Mesendoderm (in vitro differentiated cells): ENCODE measurements at regions not wholly inside any gene's neighbourhood (a gene's known extent, or its start where the extent isn't known, plus 50 kb on each side); places are given as distances from the start of the nearest gene placed in this dataset.

Experiments
- DNase-seq: peaks from one replicate; pipeline ENCODE4 v3.0.0; 2013
- H2AK5ac ChIP-seq: 2 replicates; pipeline ENCODE4 v1.6.1; 2013; ENCODE audit warnings: low read length, inconsistent platforms
- H2BK120ac ChIP-seq: 2 replicates; pipeline ENCODE4 v1.6.1; 2013; ENCODE audit warnings: low read depth, mild to moderate bottlenecking, low read length, moderate library complexity, mixed read lengths
- H2BK15ac ChIP-seq: replicated peaks from 2 replicates; pipeline ENCODE4 v1.6.1; 2013; ENCODE audit warnings: low read depth, mild to moderate bottlenecking, moderate library complexity
- H2BK5ac ChIP-seq: 2 replicates; pipeline ENCODE4 v1.6.1; 2013; ENCODE audit warnings: low read length, inconsistent platforms
- H3K18ac ChIP-seq: 2 replicates; pipeline ENCODE4 v1.6.1; 2013; ENCODE audit warnings: mild to moderate bottlenecking, low read length, mixed read lengths
- H3K23ac ChIP-seq: one replicate; pipeline ENCODE4 v1.6.1; 2013; ENCODE audit warnings: low read length
- H3K27ac ChIP-seq: 2 replicates; pipeline ENCODE4 v1.5.1; 2013; ENCODE audit warnings: low read depth, mild to moderate bottlenecking, inconsistent platforms, low read length, moderate library complexity
- H3K27me3 ChIP-seq: 2 replicates; pipeline ENCODE4 v1.6.1; 2013; ENCODE audit warnings: low read length, control low read depth, mild to moderate bottlenecking, inconsistent platforms; ENCODE audit not compliant: insufficient read depth, poor library complexity
- H3K36me3 ChIP-seq: 2 replicates; pipeline ENCODE4 v1.6.1; 2013; ENCODE audit warnings: low read length, inconsistent platforms; ENCODE audit not compliant: control insufficient read depth, insufficient read depth
- H3K4ac ChIP-seq: one replicate; pipeline ENCODE4 v1.6.1; 2013; ENCODE audit warnings: low read depth, mild to moderate bottlenecking, low read length, moderate library complexity
- H3K4me1 ChIP-seq: 2 replicates; pipeline ENCODE4 v1.6.1; 2013; ENCODE audit warnings: low read depth, low read length, inconsistent platforms; ENCODE audit not compliant: control insufficient read depth
- H3K4me2 ChIP-seq: 2 replicates; pipeline ENCODE4 v1.6.1; 2013; ENCODE audit warnings: low read length
- H3K4me3 ChIP-seq: 2 replicates; pipeline ENCODE4 v1.5.1; 2013; ENCODE audit warnings: mild to moderate bottlenecking, low read length
- H3K56ac ChIP-seq: one replicate; pipeline ENCODE4 v1.6.1; 2013; ENCODE audit warnings: low read length
- H3K79me1 ChIP-seq: 2 replicates; pipeline ENCODE4 v1.6.1; 2013; ENCODE audit warnings: low read length, inconsistent platforms
- H3K79me2 ChIP-seq: 2 replicates; pipeline ENCODE4 v1.6.1; 2013; ENCODE audit warnings: mild to moderate bottlenecking, low read length; ENCODE audit not compliant: control insufficient read depth, insufficient read depth
- H3K9ac ChIP-seq: 2 replicates; pipeline ENCODE4 v1.6.1; 2013; ENCODE audit warnings: low read length, inconsistent platforms
- H4K5ac ChIP-seq: one replicate; pipeline ENCODE4 v1.6.1; 2013; ENCODE audit warnings: low read length
- H4K8ac ChIP-seq: one replicate; pipeline ENCODE4 v1.6.1; 2013; ENCODE audit warnings: low read depth, mild to moderate bottlenecking, control low read depth, low read length, moderate library complexity
- WGBS: extraction: QIAGEN DNeasy Blood & Tissue Kit; methylation state at CpG from one replicate; pipeline ENCODE4 v1.1.7; 2013; ENCODE audit warnings: low lambda C conversion rate, missing lambda C conversion rate; ENCODE audit not compliant: insufficient coverage; ENCODE audit errors: extremely low coverage; 5-methylcytosine and 5-hydroxymethylcytosine counted together

DNA sequence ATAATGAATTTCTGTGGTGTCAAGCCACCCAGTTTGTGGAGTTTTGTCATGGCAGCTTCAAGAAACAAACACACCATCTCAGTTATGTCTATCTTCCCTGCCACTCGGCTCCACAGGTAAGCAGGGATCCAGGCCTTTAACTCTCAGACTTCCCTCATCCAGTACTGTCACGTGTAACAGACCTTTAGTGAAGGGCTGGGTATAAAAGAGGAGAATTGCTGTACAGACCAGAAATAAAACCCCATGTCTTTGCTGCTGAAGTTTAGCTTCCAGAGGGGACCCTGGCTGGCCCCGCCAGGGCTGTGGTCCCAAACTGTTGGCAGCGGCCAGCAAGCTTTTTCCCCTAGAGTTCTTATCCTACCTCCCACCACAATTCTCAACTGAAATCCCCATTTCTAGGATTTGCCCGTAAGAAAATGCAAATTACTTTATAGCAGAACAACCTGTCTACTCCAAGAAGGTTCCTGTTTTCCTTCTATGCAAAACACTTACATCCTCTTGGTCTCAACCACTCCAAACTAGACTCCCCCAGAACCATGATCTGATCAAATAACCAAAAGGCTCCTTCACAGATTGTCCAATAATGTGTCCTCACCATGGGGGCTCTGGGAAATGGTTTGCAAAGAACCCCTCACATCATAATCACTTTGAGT, 438.0 kb upstream of the ID2 start:
- no peak overlapping the region for H4K8ac ChIP-seq
- H3K79me1 ChIP-seq, result no peaks in the 10 kb centered on the region
- H3K23ac ChIP-seq, result no peak overlapping the region
- no peaks in the 10 kb centered on the region for H3K36me3 ChIP-seq
- no peak overlapping the region for H3K27ac ChIP-seq
- H3K4ac ChIP-seq, result no peak overlapping the region
- no peak overlapping the region for H3K4me2 ChIP-seq
- H3K79me2 ChIP-seq, result no peaks in the 10 kb centered on the region
- no peaks in the 10 kb centered on the region for H3K4me1 ChIP-seq
- no peak for DNase-seq
- H3K27me3 ChIP-seq, result no peaks in the 10 kb centered on the region
- no peak overlapping the region for H2AK5ac ChIP-seq
- H2BK120ac ChIP-seq, result no peak overlapping the region
- no peak overlapping the region for H3K4me3 ChIP-seq
- no peak overlapping the region for H2BK5ac ChIP-seq
- no peak overlapping the region for H4K5ac ChIP-seq
- no CpG with 5 or more reads among the region's 5 CpGs for WGBS
- no peak overlapping the region for H3K56ac ChIP-seq
- H3K9ac ChIP-seq, result no peak overlapping the region
- H2BK15ac ChIP-seq, result no peak overlapping the region
- no peak overlapping the region for H3K18ac ChIP-seq

- no peak for DNase-seq
- WGBS, result no CpG with 5 or more reads among the region's 2 CpGs
- H2AK5ac ChIP-seq, result no peak overlapping the region
Measured at GRCh38 chr2:8244639-8245038, 437.2 kb upstream of the ID2 start.

DNA sequence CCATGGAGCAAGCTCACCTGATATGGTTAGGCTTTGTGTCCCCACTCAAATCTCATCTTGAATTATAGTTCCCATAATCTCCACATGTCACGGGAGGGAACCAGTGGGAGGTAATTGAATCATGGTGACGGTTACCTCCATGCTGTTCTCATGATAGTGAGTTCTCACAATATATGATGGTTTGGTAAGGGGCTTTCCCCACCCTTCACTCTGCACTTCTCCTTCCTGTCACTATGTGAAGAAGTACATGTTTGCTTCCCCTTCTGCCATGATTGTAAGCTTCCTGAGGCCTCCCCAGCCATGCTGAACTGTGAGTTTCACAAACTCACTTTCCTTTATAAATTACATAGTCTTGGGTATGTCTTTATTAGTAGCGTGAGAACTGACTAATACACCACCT, 435.7 kb upstream of the ID2 start:
- H3K18ac ChIP-seq, result no peak overlapping the region
- no peak overlapping the region for H2BK15ac ChIP-seq
- H3K9ac ChIP-seq, result no peak overlapping the region
- no peak overlapping the region for H2AK5ac ChIP-seq
- no peak overlapping the region for H3K56ac ChIP-seq
- no peaks in the 10 kb centered on the region for H3K36me3 ChIP-seq
- H3K4ac ChIP-seq, result no peak overlapping the region
- H3K27me3 ChIP-seq, result no peaks in the 10 kb centered on the region
- H2BK5ac ChIP-seq, result no peak overlapping the region
- no peak for DNase-seq
- H3K4me3 ChIP-seq, result no peak overlapping the region
- no peaks in the 10 kb centered on the region for H3K4me1 ChIP-seq
- no peak overlapping the region for H3K23ac ChIP-seq
- H3K4me2 ChIP-seq, result no peak overlapping the region
- H2BK120ac ChIP-seq, result no peak overlapping the region
- H3K79me2 ChIP-seq, result no peaks in the 10 kb centered on the region
- no peak overlapping the region for H3K27ac ChIP-seq
- no CpG with 5 or more reads among the region's 3 CpGs for WGBS
- H4K5ac ChIP-seq, result no peak overlapping the region
- H3K79me1 ChIP-seq, result no peaks in the 10 kb centered on the region
- H4K8ac ChIP-seq, result no peak overlapping the region

More at GRCh38 chr2:8244639-8245038, 437.2 kb upstream of the ID2 start:
- no peak overlapping the region for H3K18ac ChIP-seq
- H2BK120ac ChIP-seq, result no peak overlapping the region
- H3K79me2 ChIP-seq, result no peaks in the 10 kb centered on the region
- H4K8ac ChIP-seq, result no peak overlapping the region
- H2BK5ac ChIP-seq, result no peak overlapping the region
- no peak overlapping the region for H2BK15ac ChIP-seq
- H3K79me1 ChIP-seq, result no peaks in the 10 kb centered on the region
- H3K4me3 ChIP-seq, result no peak overlapping the region
- no peak overlapping the region for H4K5ac ChIP-seq
- H3K4me1 ChIP-seq, result no peaks in the 10 kb centered on the region
- H3K9ac ChIP-seq, result no peak overlapping the region
- H3K4me2 ChIP-seq, result no peak overlapping the region
- no peaks in the 10 kb centered on the region for H3K36me3 ChIP-seq
- H3K56ac ChIP-seq, result no peak overlapping the region
- no peak overlapping the region for H3K4ac ChIP-seq
- no peak overlapping the region for H3K23ac ChIP-seq
- no peak overlapping the region for H3K27ac ChIP-seq
- no peaks in the 10 kb centered on the region for H3K27me3 ChIP-seq

- Histone ChIP-seq H3K56ac (no peak overlapping the region), H2BK5ac (no peak overlapping the region), H3K27me3 (no peaks in the 10 kb centered on the region), H2BK120ac (no peak overlapping the region), H3K9ac (no peak overlapping the region), H2BK15ac (no peak overlapping the region), H3K4me1 (peaks cover 2% of the 10 kb centered on the region), H3K36me3 (no peaks in the 10 kb centered on the region), H2AK5ac (no peak overlapping the region), H3K23ac (no peak overlapping the region), H3K4me2 (no peak overlapping the region), H3K4ac (no peak overlapping the region), H3K18ac (no peak overlapping the region), H3K79me1 (no peaks in the 10 kb centered on the region), H3K79me2 (no peaks in the 10 kb centered on the region), H4K8ac (no peak overlapping the region), H3K4me3 (no peak overlapping the region), H4K5ac (no peak overlapping the region), H3K27ac (no peak overlapping the region)
- no peak for DNase-seq
- WGBS, result no CpG with 5 or more reads among the region's 11 CpGs
Measured at GRCh38 chr2:8247905-8248622, 433.8 kb upstream of the ID2 start.

DNA sequence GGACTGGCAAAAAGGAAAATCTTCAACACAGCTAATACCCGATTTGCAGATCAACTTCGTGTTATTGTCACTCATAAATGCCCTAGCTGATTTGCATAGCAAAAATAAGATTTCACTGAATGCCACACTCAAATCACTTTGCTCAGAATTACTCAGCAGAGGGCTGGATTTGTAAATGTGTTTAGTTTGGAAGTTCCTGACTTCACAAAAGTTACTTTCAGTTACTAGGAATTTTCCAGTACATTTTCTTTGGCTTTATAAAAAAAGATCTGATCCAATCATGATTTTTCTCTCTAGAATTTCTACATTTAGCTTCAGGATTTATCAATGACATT, 433.3 kb upstream of the ID2 start:
- Histone ChIP-seq H2BK15ac (no peak overlapping the region), H3K4me1 (peaks cover 8% of the 10 kb centered on the region), H4K8ac (no peak overlapping the region), H2BK120ac (no peak overlapping the region), H4K5ac (no peak overlapping the region), H3K56ac (no peak overlapping the region), H3K36me3 (no peaks in the 10 kb centered on the region), H2AK5ac (no peak overlapping the region), H2BK5ac (no peak overlapping the region), H3K27me3 (no peaks in the 10 kb centered on the region), H3K4me3 (no peak overlapping the region), H3K9ac (no peak overlapping the region), H3K4ac (no peak overlapping the region), H3K18ac (no peak overlapping the region), H3K4me2 (no peak overlapping the region), H3K23ac (no peak overlapping the region), H3K79me2 (no peaks in the 10 kb centered on the region), H3K79me1 (no peaks in the 10 kb centered on the region), H3K27ac (no peak overlapping the region)
- DNase-seq, result no peak
- no CpG with 5 or more reads among the region's 2 CpGs for WGBS

DNA sequence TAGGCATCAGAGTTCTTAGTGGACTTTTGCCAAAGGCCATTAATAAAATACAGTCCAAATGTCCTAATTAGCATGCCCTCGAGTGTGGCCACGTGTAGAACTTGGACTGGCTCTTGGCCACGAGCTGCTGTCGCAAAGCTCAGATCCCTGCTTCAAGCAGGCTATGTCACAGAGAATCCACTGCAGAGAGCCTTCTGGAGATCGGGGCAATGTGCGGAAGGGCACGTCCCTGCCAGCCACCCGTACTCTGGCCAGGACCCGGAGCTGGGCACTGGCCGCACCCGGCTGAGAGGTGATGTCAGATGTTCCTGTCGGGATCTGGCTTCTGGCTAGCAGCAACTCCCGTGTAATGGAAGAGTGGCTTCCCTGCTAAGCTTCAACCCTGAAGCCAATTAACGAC, 432.7 kb upstream of the ID2 start:
- H2AK5ac ChIP-seq, result no peak overlapping the region

More for the DNA sequence above, 432.7 kb upstream of the ID2 start:
- no peak overlapping the region for H3K56ac ChIP-seq
- H3K4ac ChIP-seq, result no peak overlapping the region
- H3K18ac ChIP-seq, result no peak overlapping the region
- no peaks in the 10 kb centered on the region for H3K79me2 ChIP-seq
- H3K27me3 ChIP-seq, result no peaks in the 10 kb centered on the region
- no peak overlapping the region for H2BK5ac ChIP-seq
- no peak overlapping the region for H4K5ac ChIP-seq
- no peaks in the 10 kb centered on the region for H3K79me1 ChIP-seq
- no peak overlapping the region for H2BK15ac ChIP-seq
- no CpG with 5 or more reads among the region's 14 CpGs for WGBS
- H3K4me1 ChIP-seq, result peaks cover 11% of the 10 kb centered on the region
- H2BK120ac ChIP-seq, result no peak overlapping the region
- H3K23ac ChIP-seq, result no peak overlapping the region
- no peak overlapping the region for H3K4me3 ChIP-seq
- H3K4me2 ChIP-seq, result no peak overlapping the region
- no peak overlapping the region for H3K27ac ChIP-seq
- DNase-seq, result no peak
- H3K36me3 ChIP-seq, result no peaks in the 10 kb centered on the region
- H4K8ac ChIP-seq, result no peak overlapping the region
- no peak overlapping the region for H3K9ac ChIP-seq
